Neural progenitor cell (in vitro differentiated cells): ENCODE measurements at regions not wholly inside any gene's neighbourhood (a gene's known extent, or its start where the extent isn't known, plus 50 kb on each side); places are given as distances from the start of the nearest gene placed in this dataset.

ENCODE experiments used
- DNase-seq: peaks from one replicate; pipeline ENCODE4 v3.0.0-alpha.2; 2016; ENCODE audit warnings: low spot score
- H2AFZ ChIP-seq: fragments of 200-600 bp; sonication (generic); replicated peaks from 2 replicates; pipeline ENCODE4 v1.6.1; 2016; ENCODE audit warnings: antibody characterized with exemption
- H3F3A ChIP-seq: fragments of 200-600 bp; sonication (generic); 2 replicates; pipeline ENCODE4 v1.6.1; 2016; ENCODE audit warnings: antibody characterized with exemption, low read depth
- H3K27ac ChIP-seq: fragments of 200-600 bp; sonication (generic); 2 replicates; pipeline ENCODE4 v1.5.1; 2016; ENCODE audit warnings: mild to moderate bottlenecking
- H3K27me3 ChIP-seq: fragments of 200-600 bp; sonication (generic); 2 replicates; pipeline ENCODE4 v1.6.1; 2016; ENCODE audit warnings: mild to moderate bottlenecking, moderate library complexity
- H3K36me3 ChIP-seq: fragments of 200-600 bp; sonication (generic); 2 replicates; pipeline ENCODE4 v1.5.1; 2016
- H3K4me1 ChIP-seq: fragments of 200-600 bp; sonication (generic); 2 replicates; pipeline ENCODE4 v1.6.1; 2016; ENCODE audit warnings: mixed run types
- H3K4me2 ChIP-seq: fragments of 200-600 bp; sonication (generic); 2 replicates; pipeline ENCODE4 v1.6.1; 2016
- H3K4me3 ChIP-seq: fragments of 200-600 bp; sonication (generic); 2 replicates; pipeline ENCODE4 v1.5.1; 2016
- H3K79me2 ChIP-seq: fragments of 200-600 bp; sonication (generic); 2 replicates; pipeline ENCODE4 v1.6.1; 2016; ENCODE audit warnings: low read depth
- H3K9ac ChIP-seq: fragments of 200-600 bp; sonication (generic); 2 replicates; pipeline ENCODE4 v1.6.1; 2016
- H3K9me3 ChIP-seq: fragments of 200-600 bp; sonication (generic); 2 replicates; pipeline ENCODE4 v1.5.1; 2016; ENCODE audit warnings: low read depth
- H4K20me1 ChIP-seq: fragments of 200-600 bp; sonication (generic); 2 replicates; pipeline ENCODE4 v1.6.1; 2016; ENCODE audit warnings: low read depth
- H3K27ac Mint-ChIP-seq: 3 replicates; pipeline ENCODE4 v1.8.0; 2021; ENCODE audit warnings: mixed read lengths
- H3K27me3 Mint-ChIP-seq: 2 replicates; pipeline ENCODE4 v1.8.0; 2022; ENCODE audit warnings: low read depth, mild to moderate bottlenecking, inconsistent platforms, moderate library complexity, mixed read lengths; ENCODE audit not compliant: insufficient read depth
- H3K36me3 Mint-ChIP-seq: 3 replicates; pipeline ENCODE4 v1.8.0; 2021; ENCODE audit warnings: mixed read lengths
- H3K4me1 Mint-ChIP-seq: 3 replicates; pipeline ENCODE4 v1.8.0; 2021; ENCODE audit warnings: mixed read lengths
- H3K4me3 Mint-ChIP-seq: 3 replicates; pipeline ENCODE4 v1.8.0; 2021; ENCODE audit warnings: mild to moderate bottlenecking, moderate library complexity, mixed read lengths
- H3K9me3 Mint-ChIP-seq: 3 replicates; pipeline ENCODE4 v1.8.0; 2020; ENCODE audit warnings: mixed read lengths
- CTCF ChIP-seq: fragments of 200-600 bp; sonication (generic); IDR thresholded peaks from 2 replicates; pipeline ENCODE4 v1.5.1; 2017; ENCODE audit warnings: antibody characterized with exemption, mild to moderate bottlenecking
- EZH2 ChIP-seq: fragments of 200-600 bp; sonication (generic); IDR thresholded peaks from 2 replicates; pipeline ENCODE4 v1.6.1; 2017; ENCODE audit warnings: antibody characterized with exemption, mild to moderate bottlenecking, moderate library complexity
- EZH2phosphoT487 ChIP-seq: fragments of 200-600 bp; sonication (generic); IDR thresholded peaks from 2 replicates; pipeline ENCODE4 v1.6.1; 2017; ENCODE audit warnings: antibody characterized with exemption

GRCh38 chr1:185559151-185559550, 175.0 kb upstream of the HMCN1 start:
- H3K9me3 Mint-ChIP-seq = peaks cover 2% of the 10 kb centered on the region
- no peaks in the 10 kb centered on the region for H3K4me1 ChIP-seq
- H3K27me3 Mint-ChIP-seq = no peaks in the 10 kb centered on the region
- no peak overlapping the region for H2AFZ ChIP-seq
- H3K27me3 ChIP-seq = no peaks in the 10 kb centered on the region
- H3K36me3 ChIP-seq = no peaks in the 10 kb centered on the region
- TF ChIP-seq EZH2 (no peak), EZH2phosphoT487 (no peak), CTCF (no peak)
- no peak overlapping the region for H3K27ac Mint-ChIP-seq
- no peak overlapping the region for H3K4me3 Mint-ChIP-seq
- no peak overlapping the region for H3K27ac ChIP-seq
- DNase-seq = no peak
- H3K4me3 ChIP-seq = no peak overlapping the region
- no peaks in the 10 kb centered on the region for H3K79me2 ChIP-seq
- H3K9ac ChIP-seq = no peak overlapping the region
- no peaks in the 10 kb centered on the region for H3F3A ChIP-seq
- no peaks in the 10 kb centered on the region for H3K36me3 Mint-ChIP-seq
- H3K4me2 ChIP-seq = no peak overlapping the region
- peaks cover 3% of the 10 kb centered on the region for H3K4me1 Mint-ChIP-seq
- no peaks in the 10 kb centered on the region for H3K9me3 ChIP-seq
- H4K20me1 ChIP-seq = no peaks in the 10 kb centered on the region

- H3K9me3 Mint-ChIP-seq = peaks cover 4% of the 10 kb centered on the region
- peaks cover 3% of the 10 kb centered on the region for H3K4me1 Mint-ChIP-seq
- DNase-seq = no peak
- Histone ChIP-seq H2AFZ (no peak overlapping the region), H3K9ac (no peak overlapping the region), H3K27me3 (no peaks in the 10 kb centered on the region), H3K9me3 (no peaks in the 10 kb centered on the region), H3K27ac (no peak overlapping the region), H3K4me2 (no peak overlapping the region), H3K36me3 (no peaks in the 10 kb centered on the region), H4K20me1 (no peaks in the 10 kb centered on the region), H3F3A (no peaks in the 10 kb centered on the region), H3K4me1 (no peaks in the 10 kb centered on the region), H3K79me2 (no peaks in the 10 kb centered on the region), H3K4me3 (no peak overlapping the region)
- H3K36me3 Mint-ChIP-seq = no peaks in the 10 kb centered on the region
- TF ChIP-seq EZH2 = no peak
- no peak for TF ChIP-seq CTCF
- TF ChIP-seq EZH2phosphoT487 = no peak
- H3K4me3 Mint-ChIP-seq = no peak overlapping the region
- no peaks in the 10 kb centered on the region for H3K27me3 Mint-ChIP-seq
- H3K27ac Mint-ChIP-seq = no peak overlapping the region
Observed at GRCh38 chr1:185556561-185556960, 177.6 kb upstream of the HMCN1 start.

GRCh38 chr1:185555743-185556142, 178.4 kb upstream of the HMCN1 start:
- Mint-ChIP-seq H3K4me1 (peaks cover 3% of the 10 kb centered on the region), H3K27me3 (no peaks in the 10 kb centered on the region), H3K4me3 (no peak overlapping the region), H3K27ac (no peak overlapping the region), H3K36me3 (no peaks in the 10 kb centered on the region), H3K9me3 (peaks cover 4% of the 10 kb centered on the region)
- Histone ChIP-seq H3K36me3 (no peaks in the 10 kb centered on the region), H3K4me1 (no peaks in the 10 kb centered on the region), H4K20me1 (no peaks in the 10 kb centered on the region), H3K9ac (no peak overlapping the region), H3K4me3 (no peak overlapping the region), H3K27me3 (no peaks in the 10 kb centered on the region), H3K27ac (no peak overlapping the region), H3F3A (no peaks in the 10 kb centered on the region), H3K4me2 (no peak overlapping the region), H3K79me2 (no peaks in the 10 kb centered on the region), H3K9me3 (no peaks in the 10 kb centered on the region), H2AFZ (no peak overlapping the region)
- TF ChIP-seq EZH2 = no peak
- TF ChIP-seq CTCF = no peak
- no peak for TF ChIP-seq EZH2phosphoT487
- DNase-seq = no peak

GRCh38 chr1:185551008-185551407, 183.2 kb upstream of the HMCN1 start:
- H3K4me3 Mint-ChIP-seq = no peak overlapping the region
- H3F3A ChIP-seq = no peaks in the 10 kb centered on the region
- peaks cover 12% of the 10 kb centered on the region for H3K9me3 Mint-ChIP-seq
- no peak overlapping the region for H3K4me3 ChIP-seq
- no peaks in the 10 kb centered on the region for H3K36me3 Mint-ChIP-seq
- H3K4me2 ChIP-seq = no peak overlapping the region
- TF ChIP-seq EZH2phosphoT487 = no peak
- TF ChIP-seq CTCF = no peak
- no peak for TF ChIP-seq EZH2
- H3K4me1 ChIP-seq = no peaks in the 10 kb centered on the region
- no peaks in the 10 kb centered on the region for H3K79me2 ChIP-seq
- no peaks in the 10 kb centered on the region for H3K27me3 ChIP-seq
- H3K36me3 ChIP-seq = no peaks in the 10 kb centered on the region
- H3K4me1 Mint-ChIP-seq = peaks cover 10% of the 10 kb centered on the region
- no peak overlapping the region for H3K9ac ChIP-seq
- H4K20me1 ChIP-seq = no peaks in the 10 kb centered on the region
- no peak overlapping the region for H3K27ac Mint-ChIP-seq
- no peaks in the 10 kb centered on the region for H3K27me3 Mint-ChIP-seq
- no peaks in the 10 kb centered on the region for H3K9me3 ChIP-seq
- H3K27ac ChIP-seq = no peak overlapping the region
- no peak for DNase-seq
- H2AFZ ChIP-seq = no peak overlapping the region
